ENCODE measurements at regions not wholly inside any gene's neighbourhood (a gene's known extent, or its start where the extent isn't known, plus 50 kb on each side); places are given as distances from the start of the nearest gene placed in this dataset.

- DNase-seq (no peak), ATAC-seq (no peak)
- intact Hi-C loops (cut with DNase I) = no loop called here
- Histone ChIP-seq H3K4me3 (no peak overlapping the region), H3K4me1 (no peaks in the 10 kb centered on the region), H3K27me3 (no peaks in the 10 kb centered on the region), H3K36me3 (no peaks in the 10 kb centered on the region), H3K27ac (no peak overlapping the region), H3K9me3 (no peaks in the 10 kb centered on the region)
- TF ChIP-seq CTCF (IDR thresholded peaks at IDR 0.05) (no peak), POLR2A (IDR thresholded peaks at IDR 0.05) (no peak)
Measured at GRCh38 chr6:91982559-91982958, 1395.7 kb upstream of the MAP3K7 start.

GRCh38 chr6:91976797-91977196 lies 1389.9 kb upstream of the MAP3K7 start:
- DNase-seq (no peak), ATAC-seq (no peak)
- WGBS, 4 donors = 50 to 72% (median 56%) methylated on average over 1 of the region's 1 CpG
- no peaks in the 10 kb centered on the region for H3K4me1 ChIP-seq
- intact Hi-C loops (cut with DNase I) = no loop called here
- H3K27ac ChIP-seq = no peak overlapping the region
- no peak overlapping the region for H3K4me3 ChIP-seq
- no peaks in the 10 kb centered on the region for H3K27me3 ChIP-seq
- no peaks in the 10 kb centered on the region for H3K36me3 ChIP-seq
- TF ChIP-seq CTCF (IDR thresholded peaks at IDR 0.05) (no peak), POLR2A (IDR thresholded peaks at IDR 0.05) (no peak)
- peaks cover 0 to 11% (median 0%) of the 10 kb centered on the region in 12 donors for H3K9me3 ChIP-seq

GRCh38 chr6:91970700-91971099 lies 1383.8 kb upstream of the MAP3K7 start:
- Histone ChIP-seq H3K4me1 (no peaks in the 10 kb centered on the region), H3K27ac (no peak overlapping the region), H3K36me3 (no peaks in the 10 kb centered on the region), H3K27me3 (no peaks in the 10 kb centered on the region), H3K4me3 (no peak overlapping the region), H3K9me3 (peaks cover 0 to 21% (median 2%) of the 10 kb centered on the region in 12 donors)
- no peak for DNase-seq
- intact Hi-C loops (cut with DNase I) = no loop called here
- WGBS, 4 donors = 40 to 72% (median 65%) methylated on average over 2 of the region's 2 CpGs
- ATAC-seq = no peak
- TF ChIP-seq CTCF (IDR thresholded peaks at IDR 0.05) = no peak
- TF ChIP-seq POLR2A (IDR thresholded peaks at IDR 0.05) = no peak

GRCh38 chr6:91965872-91966271 lies 1379.0 kb upstream of the MAP3K7 start:
- ATAC-seq = no peak
- Histone ChIP-seq H3K27me3 (no peaks in the 10 kb centered on the region), H3K27ac (no peak overlapping the region), H3K9me3 (peaks cover 0 to 23% (median 2%) of the 10 kb centered on the region in 12 donors), H3K36me3 (no peaks in the 10 kb centered on the region), H3K4me1 (no peaks in the 10 kb centered on the region), H3K4me3 (no peak overlapping the region)
- 89 to 100% (median 95%) methylated on average over 1 of the region's 1 CpG for WGBS, 4 donors
- intact Hi-C loops (cut with DNase I) = no loop called here
- DNase-seq = no peak
- no peak for TF ChIP-seq CTCF (IDR thresholded peaks at IDR 0.05)
- no peak for TF ChIP-seq POLR2A (IDR thresholded peaks at IDR 0.05)
